Activated CD8-positive, alpha-beta memory T cell treated with anti-CD3 and anti-CD28 coated beads, Interleukin-2, amount 10 ng/mL, durations not matched to agents 7 days and 5 days (primary cell): ENCODE measurements at regions not wholly inside any gene's neighbourhood (a gene's known extent, or its start where the extent isn't known, plus 50 kb on each side); places are given as distances from the start of the nearest gene placed in this dataset.

Experiments used
- ATAC-seq: fragments of 150-1000 bp; cut with Tn5 transposase; one replicate; pipeline ENCODE4 v1.10.0; 2021; ENCODE audit warnings: moderate library complexity
- CTCF ChIA-PET: fragments of 350-600 bp; sonication (Branson Sonifier 250); formaldehyde crosslinking; loops from one replicate; lab custom pipeline; 2021; ENCODE audit warnings: antibody characterized with exemption; lab: Charles Lee
- DNase-seq: peaks from one replicate; pipeline ENCODE4 v3.0.0-alpha.2; 2020
- H3K27ac Mint-ChIP-seq: one replicate; pipeline ENCODE4 v1.8.0; 2021; ENCODE audit warnings: mild to moderate bottlenecking, mixed read lengths
- H3K27me3 Mint-ChIP-seq: one replicate; pipeline ENCODE4 v1.8.0; 2021; ENCODE audit warnings: mixed read lengths
- H3K36me3 Mint-ChIP-seq: one replicate; pipeline ENCODE4 v1.8.0; 2021; ENCODE audit warnings: mild to moderate bottlenecking, mixed read lengths
- H3K4me1 Mint-ChIP-seq: one replicate; pipeline ENCODE4 v1.8.0; 2021; ENCODE audit warnings: mixed read lengths
- H3K4me3 Mint-ChIP-seq: one replicate; pipeline ENCODE4 v1.8.0; 2021; ENCODE audit warnings: mild to moderate bottlenecking, moderate library complexity, mixed read lengths
- H3K9me3 Mint-ChIP-seq: one replicate; pipeline ENCODE4 v1.8.0; 2022; ENCODE audit warnings: low read depth, mixed read lengths

GRCh38 chr2:898319-898718 is 52.3 kb upstream of the SNTG2 start:
- CTCF ChIA-PET = no interaction called here
- no peak for ATAC-seq
- Mint-ChIP-seq H3K27me3 (no peaks in the 10 kb centered on the region), H3K9me3 (no peaks in the 10 kb centered on the region), H3K4me3 (no peak overlapping the region), H3K27ac (no peak overlapping the region), H3K4me1 (no peaks in the 10 kb centered on the region), H3K36me3 (no peaks in the 10 kb centered on the region)
- DNase-seq = peak; percentile 31

GRCh38 chr2:897091-897490 is 53.6 kb upstream of the SNTG2 start:
- CTCF ChIA-PET = no interaction called here
- no peaks in the 10 kb centered on the region for H3K4me1 Mint-ChIP-seq
- H3K27ac Mint-ChIP-seq = no peak overlapping the region
- ATAC-seq (no peak), DNase-seq (no peak)
- peaks cover 11% of the 10 kb centered on the region for H3K27me3 Mint-ChIP-seq
- H3K9me3 Mint-ChIP-seq = no peaks in the 10 kb centered on the region
- H3K36me3 Mint-ChIP-seq = no peaks in the 10 kb centered on the region
- H3K4me3 Mint-ChIP-seq = no peak overlapping the region

GRCh38 chr2:893311-893710 is 57.3 kb upstream of the SNTG2 start:
- CTCF ChIA-PET = no interaction called here
- Mint-ChIP-seq H3K27ac (no peak overlapping the region), H3K4me1 (no peaks in the 10 kb centered on the region), H3K9me3 (no peaks in the 10 kb centered on the region), H3K27me3 (peaks cover 18% of the 10 kb centered on the region), H3K4me3 (no peak overlapping the region), H3K36me3 (no peaks in the 10 kb centered on the region)
- ATAC-seq = no peak
- DNase-seq = peak; percentile 25

- H3K4me3 Mint-ChIP-seq = no peak overlapping the region
- no peaks in the 10 kb centered on the region for H3K4me1 Mint-ChIP-seq
- H3K27me3 Mint-ChIP-seq = peaks cover 18% of the 10 kb centered on the region
- no peaks in the 10 kb centered on the region for H3K9me3 Mint-ChIP-seq
- no peaks in the 10 kb centered on the region for H3K36me3 Mint-ChIP-seq
- CTCF ChIA-PET = no interaction called here
- DNase-seq = peak; percentile 5
- ATAC-seq = no peak
- H3K27ac Mint-ChIP-seq = no peak overlapping the region
Observed at GRCh38 chr2:892892-893291, 57.8 kb upstream of the SNTG2 start.

- CTCF ChIA-PET = no interaction called here
- peaks cover 18% of the 10 kb centered on the region for H3K27me3 Mint-ChIP-seq
Observed at GRCh38 chr2:892401-892800, 58.2 kb upstream of the SNTG2 start.

GRCh38 chr2:891734-892133 is 58.9 kb upstream of the SNTG2 start:
- ATAC-seq (no peak), DNase-seq (no peak)
- Mint-ChIP-seq H3K27me3 (peaks cover 18% of the 10 kb centered on the region), H3K36me3 (no peaks in the 10 kb centered on the region), H3K9me3 (no peaks in the 10 kb centered on the region), H3K4me1 (no peaks in the 10 kb centered on the region), H3K27ac (no peak overlapping the region), H3K4me3 (no peak overlapping the region)
- CTCF ChIA-PET = no interaction called here

More at GRCh38 chr2:892401-892800, 58.2 kb upstream of the SNTG2 start:
- Mint-ChIP-seq H3K4me3 (no peak overlapping the region), H3K9me3 (no peaks in the 10 kb centered on the region), H3K4me1 (no peaks in the 10 kb centered on the region), H3K36me3 (no peaks in the 10 kb centered on the region), H3K27ac (no peak overlapping the region)
- DNase-seq (no peak), ATAC-seq (no peak)

GRCh38 chr2:890791-891190 is 59.9 kb upstream of the SNTG2 start:
- Mint-ChIP-seq H3K27ac (no peak overlapping the region), H3K27me3 (peaks cover 18% of the 10 kb centered on the region), H3K36me3 (no peaks in the 10 kb centered on the region), H3K9me3 (no peaks in the 10 kb centered on the region), H3K4me1 (no peaks in the 10 kb centered on the region), H3K4me3 (no peak overlapping the region)
- CTCF ChIA-PET = interaction anchor here (1.8 kb wide), 1 partner anchor 14 kb away, joined by 3 read pairs; no protein-coding TSS in a partner anchor
- DNase-seq (peak; percentile 18), ATAC-seq (no peak)

GRCh38 chr2:890214-890613 is 60.4 kb upstream of the SNTG2 start:
- Mint-ChIP-seq H3K27me3 (peaks cover 18% of the 10 kb centered on the region), H3K27ac (no peak overlapping the region), H3K4me3 (no peak overlapping the region), H3K36me3 (no peaks in the 10 kb centered on the region), H3K4me1 (no peaks in the 10 kb centered on the region), H3K9me3 (no peaks in the 10 kb centered on the region)
- ATAC-seq (no peak), DNase-seq (peak; percentile 28)
- CTCF ChIA-PET = interaction anchor here (1.8 kb wide), 1 partner anchor 13 kb away, joined by 3 read pairs; no protein-coding TSS in a partner anchor

GRCh38 chr2:888906-889566 is 61.6 kb upstream of the SNTG2 start:
- CTCF ChIA-PET = interaction anchor here (1.8 kb wide), 1 partner anchor 12 kb away, joined by 3 read pairs; no protein-coding TSS in a partner anchor
- H3K27ac Mint-ChIP-seq = no peak overlapping the region
- ATAC-seq (no peak), DNase-seq (peak; percentile 39)
- no peaks in the 10 kb centered on the region for H3K9me3 Mint-ChIP-seq
- no peaks in the 10 kb centered on the region for H3K4me1 Mint-ChIP-seq
- H3K36me3 Mint-ChIP-seq = no peaks in the 10 kb centered on the region
- no peak overlapping the region for H3K4me3 Mint-ChIP-seq
- peaks cover 23% of the 10 kb centered on the region for H3K27me3 Mint-ChIP-seq

- Mint-ChIP-seq H3K4me1 (no peaks in the 10 kb centered on the region), H3K9me3 (no peaks in the 10 kb centered on the region), H3K4me3 (no peak overlapping the region), H3K27ac (no peak overlapping the region), H3K36me3 (no peaks in the 10 kb centered on the region), H3K27me3 (peaks cover 29% of the 10 kb centered on the region)
- CTCF ChIA-PET = no interaction called here
- DNase-seq (peak; percentile 36), ATAC-seq (no peak)
Observed at GRCh38 chr2:888211-888801, 62.3 kb upstream of the SNTG2 start.

GRCh38 chr2:887639-888038 is 63.0 kb upstream of the SNTG2 start:
- DNase-seq (peak; percentile 15), ATAC-seq (no peak)
- Mint-ChIP-seq H3K9me3 (no peaks in the 10 kb centered on the region), H3K4me1 (no peaks in the 10 kb centered on the region), H3K36me3 (no peaks in the 10 kb centered on the region), H3K4me3 (no peak overlapping the region), H3K27ac (no peak overlapping the region), H3K27me3 (peaks cover 27% of the 10 kb centered on the region)
- CTCF ChIA-PET = no interaction called here

- peaks cover 18% of the 10 kb centered on the region for H3K27me3 Mint-ChIP-seq
- H3K4me1 Mint-ChIP-seq = no peaks in the 10 kb centered on the region
- CTCF ChIA-PET = no interaction called here
Observed at GRCh38 chr2:886072-887022, 64.3 kb upstream of the SNTG2 start.

GRCh38 chr2:885230-886071 is 65.2 kb upstream of the SNTG2 start:
- H3K27me3 Mint-ChIP-seq = peaks cover 18% of the 10 kb centered on the region

More at GRCh38 chr2:886072-887022, 64.3 kb upstream of the SNTG2 start:
- ATAC-seq (no peak), DNase-seq (peak; percentile 32)
- H3K36me3 Mint-ChIP-seq = no peaks in the 10 kb centered on the region
- H3K27ac Mint-ChIP-seq = no peak overlapping the region
- H3K9me3 Mint-ChIP-seq = no peaks in the 10 kb centered on the region
- H3K4me3 Mint-ChIP-seq = no peak overlapping the region

More at GRCh38 chr2:885230-886071, 65.2 kb upstream of the SNTG2 start:
- no peak overlapping the region for H3K4me3 Mint-ChIP-seq
- ATAC-seq (no peak), DNase-seq (peak; percentile 21)
- no peaks in the 10 kb centered on the region for H3K9me3 Mint-ChIP-seq
- CTCF ChIA-PET = no interaction called here
- no peaks in the 10 kb centered on the region for H3K4me1 Mint-ChIP-seq
- no peaks in the 10 kb centered on the region for H3K36me3 Mint-ChIP-seq
- no peak overlapping the region for H3K27ac Mint-ChIP-seq
